IgD-negative memory B cell (primary cell): ENCODE measurements at regions not wholly inside any gene's neighbourhood (a gene's known extent, or its start where the extent isn't known, plus 50 kb on each side); places are given as distances from the start of the nearest gene placed in this dataset.
A peak's percentile ranks its signal among the peaks of the same experiment; 100 is the strongest.
"Not testable (repeated sequence)": the region's sequence is repeated elsewhere in the genome, so short reads cannot be mapped to it uniquely, and the experiment has no call there.

Experiments
- H3K27ac Mint-ChIP-seq, 3 donors: one replicate each; pipeline ENCODE4 v1.8.0; 2020 to 2022; ENCODE audit warnings: mild to moderate bottlenecking in 3 of 3, mixed read lengths in 3 of 3, moderate library complexity in 1 of 3
- H3K27me3 Mint-ChIP-seq: one replicate; pipeline ENCODE4 v1.8.0; 2021; ENCODE audit warnings: mixed read lengths
- H3K36me3 Mint-ChIP-seq: one replicate; pipeline ENCODE4 v1.8.0; 2020; ENCODE audit warnings: mild to moderate bottlenecking, mixed read lengths
- H3K4me1 Mint-ChIP-seq, 3 donors: one replicate each; pipeline ENCODE4 v1.8.0; 2020 to 2022; ENCODE audit warnings: mixed read lengths in 3 of 3, mild to moderate bottlenecking in 1 of 3
- H3K4me3 Mint-ChIP-seq, 4 donors: one replicate each; pipeline ENCODE4 v1.8.0; 2020 to 2022; ENCODE audit warnings: mild to moderate bottlenecking in 4 of 4, mixed read lengths in 4 of 4, moderate library complexity in 3 of 4
- H3K9me3 Mint-ChIP-seq, 3 donors: one replicate each; pipeline ENCODE4 v1.8.0; 2020 to 2021; ENCODE audit warnings: mixed read lengths in 3 of 3, mild to moderate bottlenecking in 1 of 3

DNA sequence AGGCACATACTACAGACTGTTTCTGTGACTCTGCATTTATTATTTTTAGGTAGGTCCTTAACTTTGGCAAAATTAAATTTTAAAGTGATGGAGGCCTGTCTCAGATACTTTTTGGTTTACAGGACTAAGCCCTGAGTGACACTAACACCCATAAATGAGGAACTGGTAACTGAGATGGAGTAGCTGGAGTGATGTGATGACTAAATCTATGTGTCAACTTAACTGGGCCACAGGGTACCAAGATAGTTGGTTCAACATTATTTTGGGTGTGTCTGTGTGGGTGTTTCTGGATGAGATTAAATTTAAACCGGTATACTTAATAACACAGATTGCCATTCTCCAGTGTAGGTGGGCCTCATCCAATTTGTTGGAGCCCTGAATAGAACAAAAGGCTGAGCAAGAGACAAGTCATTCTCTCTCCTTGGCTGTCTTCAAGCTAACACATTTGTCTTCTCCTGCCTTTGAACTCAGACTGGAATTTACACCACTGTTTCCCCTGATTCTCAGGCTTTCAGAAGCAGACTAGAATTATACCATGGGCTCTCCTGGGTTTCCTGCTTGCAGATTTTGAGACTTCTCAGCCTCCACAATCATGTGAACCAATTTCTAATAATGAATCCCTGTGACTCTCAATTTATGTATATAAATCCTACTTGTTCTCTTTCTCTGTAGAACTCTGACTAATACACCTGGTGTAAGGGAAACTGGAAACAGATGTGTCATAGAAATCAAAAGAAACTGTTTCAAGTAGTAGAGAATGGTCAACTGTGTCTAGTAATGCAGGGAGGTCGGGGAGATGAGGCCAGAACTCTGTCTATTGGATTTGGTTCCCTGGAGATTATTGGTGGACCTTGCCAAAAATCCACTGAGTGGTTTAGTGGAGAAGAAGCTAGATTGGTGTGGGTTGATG is 579.2 kb downstream of the EPM2A start:
- no peaks in the 10 kb centered on the region for H3K4me1 Mint-ChIP-seq
- no peaks in the 10 kb centered on the region for H3K27me3 Mint-ChIP-seq
- peaks cover 7 to 12% (median 11%) of the 10 kb centered on the region in 3 donors for H3K9me3 Mint-ChIP-seq
- no peaks in the 10 kb centered on the region for H3K36me3 Mint-ChIP-seq
- H3K4me3 Mint-ChIP-seq, result no peak overlapping the region
- no peak overlapping the region for H3K27ac Mint-ChIP-seq

DNA sequence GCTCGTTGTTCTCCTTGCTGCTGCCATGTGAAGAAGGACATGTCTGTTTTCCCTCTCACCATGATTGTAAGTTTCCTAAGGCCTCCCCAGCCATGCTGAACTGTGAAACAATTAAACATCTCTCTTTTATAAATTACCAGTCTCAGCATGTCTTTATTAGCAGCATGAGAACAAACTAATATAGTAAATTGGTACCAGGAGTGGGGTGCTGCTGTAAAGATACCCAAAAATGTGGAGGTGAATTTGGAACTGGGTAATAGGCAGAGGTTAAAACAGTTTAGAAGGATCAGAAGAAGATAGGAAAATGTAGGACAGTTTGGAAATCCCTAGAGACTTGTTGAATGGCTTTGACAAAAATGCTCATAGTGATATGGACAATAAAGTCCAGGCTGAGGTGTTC is 576.7 kb downstream of the EPM2A start:
- H3K27me3 Mint-ChIP-seq, H3K36me3 Mint-ChIP-seq, H3K4me1 Mint-ChIP-seq, H3K4me3 Mint-ChIP-seq: not testable (repeated sequence)
- H3K27ac Mint-ChIP-seq, result peak overlapping the region in 1 of 3 donors; percentile 80
- H3K9me3 Mint-ChIP-seq, result peaks cover 7 to 12% (median 11%) of the 10 kb centered on the region in 3 donors

GRCh38 chr6:145159921-145160320 is 575.4 kb downstream of the EPM2A start:
- Mint-ChIP-seq H3K36me3 (no peaks in the 10 kb centered on the region), H3K27ac (no peak overlapping the region), H3K4me3 (no peak overlapping the region), H3K27me3 (no peaks in the 10 kb centered on the region), H3K9me3 (peaks cover 7 to 12% (median 11%) of the 10 kb centered on the region in 3 donors), H3K4me1 (no peaks in the 10 kb centered on the region)

DNA sequence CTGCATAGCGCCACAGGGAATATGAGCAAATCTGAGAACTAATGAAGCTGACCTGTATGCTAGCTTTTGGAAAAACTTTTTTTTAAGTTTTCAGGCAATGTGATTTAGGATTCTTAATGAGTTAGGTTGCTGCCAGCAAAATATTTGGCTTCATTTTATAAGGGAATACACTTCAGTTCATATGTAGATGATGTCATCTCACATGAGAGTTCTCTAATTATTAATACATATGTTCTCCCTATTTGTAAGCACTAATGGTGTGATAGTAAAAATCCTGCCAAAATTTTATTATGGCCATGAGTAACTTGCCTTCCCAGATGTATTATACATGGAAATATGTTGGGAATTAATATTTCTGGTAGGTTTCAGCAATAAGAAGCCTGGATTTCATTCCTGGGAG is 573.8 kb downstream of the EPM2A start:
- Mint-ChIP-seq H3K27me3 (no peaks in the 10 kb centered on the region), H3K9me3 (peaks cover 5 to 12% (median 12%) of the 10 kb centered on the region in 3 donors), H3K27ac (no peak overlapping the region), H3K4me1 (no peaks in the 10 kb centered on the region), H3K36me3 (no peaks in the 10 kb centered on the region), H3K4me3 (no peak overlapping the region)

- Mint-ChIP-seq H3K36me3 (no peaks in the 10 kb centered on the region), H3K4me1 (no peaks in the 10 kb centered on the region), H3K9me3 (peaks cover 0 to 3% (median 0%) of the 10 kb centered on the region in 3 donors), H3K27ac (no peak overlapping the region), H3K4me3 (no peak overlapping the region), H3K27me3 (no peaks in the 10 kb centered on the region)
Measured at GRCh38 chr6:145169726-145170224, 565.5 kb downstream of the EPM2A start.

GRCh38 chr6:145175470-145175869 is 559.9 kb downstream of the EPM2A start:
- H3K27ac Mint-ChIP-seq, result no peak overlapping the region
- no peaks in the 10 kb centered on the region for H3K27me3 Mint-ChIP-seq
- H3K36me3 Mint-ChIP-seq, result no peaks in the 10 kb centered on the region
- H3K4me1 Mint-ChIP-seq, result no peaks in the 10 kb centered on the region
- no peak overlapping the region for H3K4me3 Mint-ChIP-seq
- H3K9me3 Mint-ChIP-seq, result peaks cover 4 to 19% (median 7%) of the 10 kb centered on the region in 3 donors

DNA sequence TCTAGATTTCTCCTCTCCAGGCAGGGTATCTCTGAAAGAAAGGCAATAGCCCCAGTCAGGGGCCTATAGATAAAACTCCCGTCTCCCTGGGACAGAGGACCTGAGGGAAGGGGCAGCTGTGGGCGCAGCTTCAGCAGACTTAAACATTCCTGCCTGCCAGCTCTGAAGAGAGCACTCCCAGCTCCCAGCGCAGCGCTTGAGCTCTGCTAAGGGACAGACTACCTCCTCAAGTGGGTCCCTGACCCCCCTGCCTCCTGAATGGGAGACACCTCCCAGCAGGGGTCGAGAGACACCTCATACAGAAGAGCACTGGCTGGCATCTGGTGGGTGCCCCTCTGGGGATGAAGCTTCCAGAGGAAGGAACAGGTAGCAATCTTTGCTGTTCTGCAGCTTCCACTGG is 556.9 kb downstream of the EPM2A start:
- no peak overlapping the region for H3K27ac Mint-ChIP-seq
- no peaks in the 10 kb centered on the region for H3K4me1 Mint-ChIP-seq
- no peaks in the 10 kb centered on the region for H3K36me3 Mint-ChIP-seq
- peaks cover 4 to 19% (median 7%) of the 10 kb centered on the region in 3 donors for H3K9me3 Mint-ChIP-seq
- no peak overlapping the region for H3K4me3 Mint-ChIP-seq
- no peaks in the 10 kb centered on the region for H3K27me3 Mint-ChIP-seq

DNA sequence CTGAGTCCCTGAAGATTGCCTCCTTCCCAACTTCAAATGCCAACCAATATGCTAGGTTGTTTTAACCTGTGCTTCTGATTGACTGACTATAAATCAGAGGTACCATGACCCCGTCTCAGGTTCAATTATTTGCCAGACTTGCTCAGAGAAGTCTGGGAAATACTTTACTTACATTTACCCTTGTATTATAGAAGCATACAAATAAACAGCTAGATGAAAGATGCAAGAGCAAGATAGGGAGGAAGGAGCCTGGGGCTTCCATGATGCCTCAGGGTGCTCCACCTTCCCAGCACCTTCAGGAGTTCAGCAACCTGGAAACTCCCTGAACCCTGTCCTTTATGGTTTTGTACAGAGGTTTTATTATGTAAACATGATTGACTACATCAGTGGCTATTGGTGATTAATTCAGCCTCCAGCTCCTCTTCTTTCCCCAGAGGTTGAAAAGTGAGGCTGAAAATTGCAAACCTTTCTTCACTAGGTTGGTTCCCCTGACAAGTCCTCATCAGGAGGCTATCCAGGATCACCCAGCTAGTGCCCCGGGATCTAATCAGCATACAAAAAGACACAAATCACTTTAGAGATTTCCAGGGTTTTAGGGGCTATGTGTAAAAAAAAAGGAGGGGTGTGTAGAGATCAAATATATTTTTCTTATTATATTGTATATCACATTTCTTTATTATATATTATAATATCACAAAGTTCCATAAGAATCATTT is 547.7 kb downstream of the EPM2A start:
- Mint-ChIP-seq H3K9me3 (no peaks in the 10 kb centered on the region), H3K4me1 (no peaks in the 10 kb centered on the region), H3K4me3 (no peak overlapping the region), H3K36me3 (no peaks in the 10 kb centered on the region), H3K27me3 (no peaks in the 10 kb centered on the region), H3K27ac (no peak overlapping the region)

GRCh38 chr6:145189836-145190235 is 545.5 kb downstream of the EPM2A start:
- H3K4me1 Mint-ChIP-seq, result no peaks in the 10 kb centered on the region
- no peaks in the 10 kb centered on the region for H3K27me3 Mint-ChIP-seq
- no peaks in the 10 kb centered on the region for H3K9me3 Mint-ChIP-seq
- peaks cover 3% of the 10 kb centered on the region for H3K36me3 Mint-ChIP-seq
- H3K27ac Mint-ChIP-seq, result no peak overlapping the region
- H3K4me3 Mint-ChIP-seq, result no peak overlapping the region

DNA sequence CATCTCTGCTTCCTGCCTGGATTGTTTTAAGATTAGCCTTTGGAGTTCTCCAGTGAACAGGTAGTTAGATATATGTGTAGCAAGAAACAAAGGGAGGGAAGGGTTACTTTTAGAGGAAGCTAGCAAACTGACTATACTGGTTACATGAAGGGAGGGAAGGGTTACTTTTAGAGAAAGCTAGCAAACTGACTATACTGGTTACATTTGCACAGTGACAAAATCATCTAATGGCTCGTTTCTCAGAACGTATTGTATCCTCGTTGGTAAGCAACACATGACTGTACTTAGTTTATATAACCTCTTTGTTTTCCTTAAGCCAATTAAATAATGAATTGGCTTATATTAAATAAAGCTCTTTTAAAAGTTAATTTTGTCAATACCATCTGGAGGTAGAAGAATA is 540.9 kb downstream of the EPM2A start:
- Mint-ChIP-seq H3K9me3 (no peaks in the 10 kb centered on the region), H3K36me3 (peaks cover 3% of the 10 kb centered on the region), H3K27ac (no peak overlapping the region), H3K4me1 (no peaks in the 10 kb centered on the region), H3K27me3 (no peaks in the 10 kb centered on the region), H3K4me3 (no peak overlapping the region)

DNA sequence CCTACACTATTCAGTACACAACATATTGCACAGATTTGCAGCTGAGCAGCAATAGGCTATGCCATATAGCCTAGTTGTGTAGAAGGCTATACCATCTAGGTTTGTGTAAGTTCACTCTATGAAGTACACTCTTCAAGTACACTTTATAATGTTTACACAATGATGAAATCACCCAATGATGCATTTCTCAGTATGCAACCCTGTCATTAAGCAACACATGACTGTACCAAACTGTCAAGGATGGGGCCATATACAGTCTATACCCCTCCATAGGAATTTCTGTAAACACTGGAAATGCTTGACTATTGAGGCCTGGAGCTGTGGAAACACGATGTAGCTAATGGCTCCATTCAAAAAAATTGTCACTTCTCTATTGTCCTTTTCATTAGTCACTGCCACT is 535.4 kb downstream of the EPM2A start:
- no peaks in the 10 kb centered on the region for H3K9me3 Mint-ChIP-seq
- H3K27ac Mint-ChIP-seq, result no peak overlapping the region
- H3K27me3 Mint-ChIP-seq, result no peaks in the 10 kb centered on the region
- no peaks in the 10 kb centered on the region for H3K36me3 Mint-ChIP-seq
- no peaks in the 10 kb centered on the region for H3K4me1 Mint-ChIP-seq
- no peak overlapping the region for H3K4me3 Mint-ChIP-seq

DNA sequence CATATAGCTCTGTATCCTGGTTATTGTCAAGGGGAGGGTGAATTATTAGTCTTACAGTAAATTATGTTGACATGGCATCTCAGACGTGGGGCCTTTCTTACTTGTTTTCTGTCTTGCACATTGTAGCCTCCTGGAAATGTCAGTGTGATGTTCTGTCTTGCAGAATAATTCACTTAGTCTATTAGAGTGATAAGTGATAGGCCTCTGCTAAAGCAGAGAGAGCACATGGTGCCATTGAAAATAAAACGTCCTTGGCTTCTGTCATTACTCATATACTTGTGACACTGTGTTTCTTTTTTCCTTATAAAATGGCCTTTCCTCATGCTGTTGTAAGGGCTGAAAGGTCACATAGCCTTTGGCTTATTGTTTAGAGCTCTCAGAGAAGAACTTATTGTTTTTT is 531.0 kb downstream of the EPM2A start:
- Mint-ChIP-seq H3K27me3 (no peaks in the 10 kb centered on the region), H3K27ac (no peak overlapping the region), H3K36me3 (no peaks in the 10 kb centered on the region), H3K4me1 (no peaks in the 10 kb centered on the region), H3K9me3 (no peaks in the 10 kb centered on the region), H3K4me3 (no peak overlapping the region)

GRCh38 chr6:145206247-145206907 is 528.9 kb downstream of the EPM2A start:
- no peaks in the 10 kb centered on the region for H3K36me3 Mint-ChIP-seq
- H3K4me1 Mint-ChIP-seq, result no peaks in the 10 kb centered on the region
- H3K4me3 Mint-ChIP-seq, result no peak overlapping the region
- H3K9me3 Mint-ChIP-seq, result no peaks in the 10 kb centered on the region
- no peak overlapping the region for H3K27ac Mint-ChIP-seq
- no peaks in the 10 kb centered on the region for H3K27me3 Mint-ChIP-seq

DNA sequence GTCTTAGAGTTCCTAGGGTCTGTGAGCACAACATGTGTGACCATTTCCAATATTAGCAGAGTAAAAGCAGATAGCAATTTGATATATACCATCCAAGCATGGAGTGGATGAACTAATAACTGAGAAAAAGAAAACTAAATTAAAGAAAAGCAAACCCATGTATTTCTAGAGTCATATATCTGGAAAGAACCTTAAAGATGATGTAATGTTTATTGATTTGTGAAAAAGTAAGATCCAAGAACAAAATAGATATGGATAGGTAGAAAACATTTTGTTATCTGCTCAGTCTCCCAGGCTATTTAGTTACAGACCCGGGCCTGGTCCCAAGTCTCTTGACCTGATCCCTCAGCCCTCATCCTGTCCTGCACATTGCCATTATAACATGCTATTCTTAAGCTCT is 526.8 kb downstream of the EPM2A start:
- Mint-ChIP-seq H3K9me3 (no peaks in the 10 kb centered on the region), H3K4me3 (no peak overlapping the region), H3K4me1 (peaks cover 4 to 6% (median 5%) of the 10 kb centered on the region in 3 donors), H3K27me3 (no peaks in the 10 kb centered on the region), H3K36me3 (no peaks in the 10 kb centered on the region), H3K27ac (no peak overlapping the region)

DNA sequence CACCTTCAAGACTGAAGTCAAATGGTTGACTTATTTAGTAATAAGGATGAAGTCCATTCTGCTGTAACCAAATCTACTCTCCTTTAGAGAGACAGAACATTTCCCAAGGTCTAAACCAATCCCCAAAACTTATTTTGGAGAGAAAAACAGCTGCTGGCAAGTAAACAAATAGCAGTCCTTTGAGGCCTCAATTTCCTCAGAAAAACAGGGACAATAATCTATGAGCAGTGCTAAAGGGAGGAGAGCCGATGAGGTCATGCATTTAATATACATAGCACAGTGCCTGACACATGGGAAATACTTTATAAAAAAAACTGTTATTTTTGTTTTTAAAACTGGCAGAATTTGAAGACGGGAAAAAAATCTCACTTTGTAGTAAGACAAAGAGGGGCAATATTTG is 526.0 kb downstream of the EPM2A start:
- Mint-ChIP-seq H3K36me3 (no peaks in the 10 kb centered on the region), H3K9me3 (no peaks in the 10 kb centered on the region), H3K4me3 (no peak overlapping the region), H3K27me3 (no peaks in the 10 kb centered on the region), H3K4me1 (peaks cover 6 to 11% (median 10%) of the 10 kb centered on the region in 3 donors), H3K27ac (no peak overlapping the region)
